ENCODE measurements at regions not wholly inside any gene's neighbourhood (a gene's known extent, or its start where the extent isn't known, plus 50 kb on each side); places are given as distances from the start of the nearest gene placed in this dataset.

GRCh38 chr13:50080203-50080910 lies 65.1 kb downstream of the KCNRG start:
- DNase-seq (peak; percentile 53 to 81 (median 74)), ATAC-seq (ENCODE audit: insufficient read depth, low FRiP score) (no peak)
- Histone ChIP-seq H3K9ac (ENCODE audit: insufficient read depth in 1 of 2, low read length in 2 of 2) (peak overlapping the region; percentile 57 to 94), H3K27ac (ENCODE audit: low read depth in 1 of 2, low read length in 1 of 2) (peak overlapping the region; percentile 82 to 91), H3K4me3 (peak overlapping the region; percentile 91), H3K4me1 (ENCODE audit: control insufficient read depth in 5 of 5, insufficient read depth in 5 of 5, low read length in 5 of 5) (peaks cover 0 to 13% (median 3%) of the 10 kb centered on the region in 5 donors), H3K27me3 (ENCODE audit: control insufficient read depth in 3 of 3, insufficient read depth in 3 of 3, low read length in 2 of 3) (no peaks in the 10 kb centered on the region), H3K9me3 (ENCODE audit: control insufficient read depth in 4 of 4, insufficient read depth in 3 of 4, low read length in 3 of 4) (no peaks in the 10 kb centered on the region), H3K36me3 (ENCODE audit: control insufficient read depth in 4 of 4, insufficient read depth in 4 of 4, low read length in 4 of 4) (no peaks in the 10 kb centered on the region)
- 0 to 1% methylated on average over 29 of the region's 29 CpGs for WGBS, 2 donors
- no peak for TF ChIP-seq CTCF (IDR thresholded peaks at IDR 0.05; ENCODE audit: control extremely low read depth, extremely low read depth)

GRCh38 chr13:50080911-50081678 lies 65.9 kb downstream of the KCNRG start:
- no peak for TF ChIP-seq CTCF (IDR thresholded peaks at IDR 0.05; ENCODE audit: control extremely low read depth, extremely low read depth)
- no peaks in the 10 kb centered on the region for H3K9me3 ChIP-seq (ENCODE audit: control insufficient read depth in 4 of 4, insufficient read depth in 3 of 4, low read length in 3 of 4)
- WGBS, 2 donors = 0 to 1% methylated on average over 53 to 67 of the region's 67 CpGs

GRCh38 chr13:50081679-50082425 lies 66.6 kb downstream of the KCNRG start:
- H3K27ac ChIP-seq (ENCODE audit: low read depth in 1 of 2, low read length in 1 of 2) = peak overlapping the region; percentile 82 to 91
- no peaks in the 10 kb centered on the region for H3K9me3 ChIP-seq (ENCODE audit: control insufficient read depth in 4 of 4, insufficient read depth in 3 of 4, low read length in 3 of 4)
- DNase-seq = peak; percentile 99 to 100 (median 100)
- H3K27me3 ChIP-seq (ENCODE audit: control insufficient read depth in 3 of 3, insufficient read depth in 3 of 3, low read length in 2 of 3) = no peaks in the 10 kb centered on the region
- H3K4me3 ChIP-seq = peak overlapping the region; percentile 91
- WGBS, 2 donors = 0% methylated on average over 49 of the region's 49 CpGs
- no peak for TF ChIP-seq CTCF (IDR thresholded peaks at IDR 0.05; ENCODE audit: control extremely low read depth, extremely low read depth)
- no peaks in the 10 kb centered on the region for H3K36me3 ChIP-seq (ENCODE audit: control insufficient read depth in 4 of 4, insufficient read depth in 4 of 4, low read length in 4 of 4)
- H3K9ac ChIP-seq (ENCODE audit: insufficient read depth in 1 of 2, low read length in 2 of 2) = peak overlapping the region; percentile 57 to 93
- peak; percentile 88 for ATAC-seq (ENCODE audit: insufficient read depth, low FRiP score)
- H3K4me1 ChIP-seq (ENCODE audit: control insufficient read depth in 5 of 5, insufficient read depth in 5 of 5, low read length in 5 of 5) = peaks cover 0 to 15% (median 3%) of the 10 kb centered on the region in 5 donors

More at GRCh38 chr13:50080911-50081678, 65.9 kb downstream of the KCNRG start:
- Histone ChIP-seq H3K9ac (ENCODE audit: insufficient read depth in 1 of 2, low read length in 2 of 2) (peak overlapping the region; percentile 57 to 94), H3K27me3 (ENCODE audit: control insufficient read depth in 3 of 3, insufficient read depth in 3 of 3, low read length in 2 of 3) (no peaks in the 10 kb centered on the region), H3K4me3 (peak overlapping the region; percentile 91), H3K4me1 (ENCODE audit: control insufficient read depth in 5 of 5, insufficient read depth in 5 of 5, low read length in 5 of 5) (peaks cover 0 to 15% (median 3%) of the 10 kb centered on the region in 5 donors), H3K27ac (ENCODE audit: low read depth in 1 of 2, low read length in 1 of 2) (peak overlapping the region; percentile 82 to 91), H3K36me3 (ENCODE audit: control insufficient read depth in 4 of 4, insufficient read depth in 4 of 4, low read length in 4 of 4) (no peaks in the 10 kb centered on the region)
- DNase-seq = peak; percentile 64 to 76 (median 75)
- peak; percentile 4 for ATAC-seq (ENCODE audit: insufficient read depth, low FRiP score)

All from lung (tissue), 11 donors.